ENCODE measurements at regions not wholly inside any gene's neighbourhood (a gene's known extent, or its start where the extent isn't known, plus 50 kb on each side); places are given as distances from the start of the nearest gene placed in this dataset.
"Not testable (repeated sequence)": the region's sequence is repeated elsewhere in the genome, so short reads cannot be mapped to it uniquely, and the experiment has no call there.

DNA sequence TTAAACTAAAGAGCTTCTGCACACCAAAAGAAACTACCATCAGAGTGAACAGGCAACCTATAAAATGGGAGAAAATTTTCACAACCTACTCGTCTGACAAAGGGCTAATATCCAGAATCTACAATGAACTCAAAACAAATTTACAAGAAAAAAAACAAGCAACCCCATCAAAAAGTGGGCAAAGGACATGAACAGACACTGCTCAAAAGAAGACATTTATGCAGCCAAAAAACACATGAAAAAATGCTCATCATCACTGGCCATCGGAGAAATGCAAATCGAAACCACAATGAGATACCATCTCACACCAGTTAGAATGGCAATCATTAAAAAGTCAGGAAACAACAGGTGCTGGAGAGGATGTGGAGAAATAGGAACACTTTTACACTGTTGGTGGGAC, 337.6 kb downstream of the ARL4A start:
- TF ChIP-seq POLR2AphosphoS5 (IDR thresholded peaks at IDR 0.05; ENCODE audit: low read depth, low read length); EZH2 (IDR thresholded peaks at IDR 0.05): not testable (repeated sequence)
- TF ChIP-seq, protein P1, sequence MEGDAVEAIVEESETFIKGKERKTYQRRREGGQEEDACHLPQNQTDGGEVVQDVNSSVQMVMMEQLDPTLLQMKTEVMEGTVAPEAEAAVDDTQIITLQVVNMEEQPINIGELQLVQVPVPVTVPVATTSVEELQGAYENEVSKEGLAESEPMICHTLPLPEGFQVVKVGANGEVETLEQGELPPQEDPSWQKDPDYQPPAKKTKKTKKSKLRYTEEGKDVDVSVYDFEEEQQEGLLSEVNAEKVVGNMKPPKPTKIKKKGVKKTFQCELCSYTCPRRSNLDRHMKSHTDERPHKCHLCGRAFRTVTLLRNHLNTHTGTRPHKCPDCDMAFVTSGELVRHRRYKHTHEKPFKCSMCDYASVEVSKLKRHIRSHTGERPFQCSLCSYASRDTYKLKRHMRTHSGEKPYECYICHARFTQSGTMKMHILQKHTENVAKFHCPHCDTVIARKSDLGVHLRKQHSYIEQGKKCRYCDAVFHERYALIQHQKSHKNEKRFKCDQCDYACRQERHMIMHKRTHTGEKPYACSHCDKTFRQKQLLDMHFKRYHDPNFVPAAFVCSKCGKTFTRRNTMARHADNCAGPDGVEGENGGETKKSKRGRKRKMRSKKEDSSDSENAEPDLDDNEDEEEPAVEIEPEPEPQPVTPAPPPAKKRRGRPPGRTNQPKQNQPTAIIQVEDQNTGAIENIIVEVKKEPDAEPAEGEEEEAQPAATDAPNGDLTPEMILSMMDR (IDR thresholded peaks at IDR 0.05 in 2 of 3, conservative IDR thresholded peaks at IDR 0.05 in 1 of 3; ENCODE audit: borderline replicate concordance in 1 of 3, insufficient read depth in 1 of 3, low read depth in 2 of 3, low read length in 2 of 3), result not testable (repeated sequence)

Measured in HCT116 (cell line).